GM12873 (cell line): ENCODE measurements at regions not wholly inside any gene's neighbourhood (a gene's known extent, or its start where the extent isn't known, plus 50 kb on each side); places are given as distances from the start of the nearest gene placed in this dataset.

ENCODE experiments used
- TF ChIP-seq, protein P1 (sequence below): IDR thresholded peaks from 2 replicates; pipeline ENCODE4 v1.5.1; 2012; ENCODE audit warnings: low read depth, mild to moderate bottlenecking, moderate library complexity, low read length, control low read depth; ENCODE audit not compliant: insufficient read depth; ENCODE audit errors: missing control alignments

- TF ChIP-seq, protein P1, sequence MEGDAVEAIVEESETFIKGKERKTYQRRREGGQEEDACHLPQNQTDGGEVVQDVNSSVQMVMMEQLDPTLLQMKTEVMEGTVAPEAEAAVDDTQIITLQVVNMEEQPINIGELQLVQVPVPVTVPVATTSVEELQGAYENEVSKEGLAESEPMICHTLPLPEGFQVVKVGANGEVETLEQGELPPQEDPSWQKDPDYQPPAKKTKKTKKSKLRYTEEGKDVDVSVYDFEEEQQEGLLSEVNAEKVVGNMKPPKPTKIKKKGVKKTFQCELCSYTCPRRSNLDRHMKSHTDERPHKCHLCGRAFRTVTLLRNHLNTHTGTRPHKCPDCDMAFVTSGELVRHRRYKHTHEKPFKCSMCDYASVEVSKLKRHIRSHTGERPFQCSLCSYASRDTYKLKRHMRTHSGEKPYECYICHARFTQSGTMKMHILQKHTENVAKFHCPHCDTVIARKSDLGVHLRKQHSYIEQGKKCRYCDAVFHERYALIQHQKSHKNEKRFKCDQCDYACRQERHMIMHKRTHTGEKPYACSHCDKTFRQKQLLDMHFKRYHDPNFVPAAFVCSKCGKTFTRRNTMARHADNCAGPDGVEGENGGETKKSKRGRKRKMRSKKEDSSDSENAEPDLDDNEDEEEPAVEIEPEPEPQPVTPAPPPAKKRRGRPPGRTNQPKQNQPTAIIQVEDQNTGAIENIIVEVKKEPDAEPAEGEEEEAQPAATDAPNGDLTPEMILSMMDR: no peak
Observed at GRCh38 chr3:106067711-106068110, 198.9 kb upstream of the CBLB start.

GRCh38 chr3:106068381-106068780, 199.6 kb upstream of the CBLB start:
- TF ChIP-seq, protein P1: no peak

- TF ChIP-seq, protein P1: no peak
Observed at GRCh38 chr3:106068795-106069194, 200.0 kb upstream of the CBLB start.

DNA sequence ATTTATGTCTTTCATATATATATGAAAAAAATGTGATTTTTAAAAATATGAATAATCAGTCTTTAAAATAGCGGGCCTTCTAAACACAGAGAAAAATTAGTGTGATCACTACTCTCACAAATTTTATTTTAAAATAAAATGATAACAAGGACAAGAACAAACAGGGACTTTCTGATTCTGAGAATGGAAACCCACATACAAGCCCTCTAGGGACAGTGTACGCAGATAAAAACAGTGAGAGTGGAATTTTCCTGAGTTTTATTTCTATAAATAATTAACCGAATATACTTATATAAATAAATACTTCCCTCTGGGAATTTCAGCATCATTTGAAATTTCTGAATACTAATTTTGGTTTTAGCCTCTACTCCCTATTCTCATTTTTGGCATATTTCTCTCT, 201.4 kb upstream of the CBLB start:
- TF ChIP-seq, protein P1: no peak

DNA sequence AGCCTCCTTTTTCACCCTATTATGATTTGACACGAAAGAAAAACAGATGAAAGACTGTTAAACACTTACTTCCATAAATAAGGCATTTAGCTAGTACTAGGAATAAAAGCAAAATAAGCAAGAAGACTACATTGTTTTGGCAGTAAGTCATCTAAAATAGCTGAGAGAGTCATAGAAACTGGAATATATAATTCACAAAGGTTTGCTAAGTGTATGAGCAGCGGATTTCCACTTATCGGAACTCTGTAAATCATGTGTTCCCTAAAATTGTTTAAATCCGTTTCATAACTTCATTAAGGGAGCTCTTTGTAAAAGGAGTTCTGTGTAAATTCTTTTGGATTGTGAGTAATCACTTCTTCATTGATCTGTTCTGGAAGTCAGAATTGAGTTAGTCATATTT, 202.5 kb upstream of the CBLB start:
- TF ChIP-seq, protein P1: no peak

DNA sequence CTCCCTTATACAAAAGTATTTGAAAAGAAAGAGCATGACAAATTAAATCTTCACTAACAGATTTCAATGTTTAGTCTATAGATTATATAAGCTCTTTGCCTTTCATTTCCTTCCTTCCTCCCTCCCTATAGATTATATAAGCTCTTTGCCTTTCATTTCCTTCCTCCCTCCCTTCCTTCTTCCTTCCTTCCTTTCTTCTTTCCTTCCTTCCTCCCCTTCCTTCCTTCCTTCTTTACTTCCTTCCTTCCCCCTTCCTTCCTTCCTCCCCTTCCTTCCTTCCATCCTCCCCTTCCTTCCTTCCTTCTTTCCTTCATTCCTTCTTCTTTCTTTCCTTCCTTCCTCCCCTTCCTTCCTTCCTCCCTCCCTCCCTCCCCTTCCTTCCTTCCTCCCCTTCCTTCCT, 209.8 kb upstream of the CBLB start:
- TF ChIP-seq, protein P1: no peak

- TF ChIP-seq, protein P1: no peak
Observed at GRCh38 chr3:106082616-106083015, 213.8 kb upstream of the CBLB start.
